Uterus (tissue), 2 donors: ENCODE measurements at regions not wholly inside any gene's neighbourhood (a gene's known extent, or its start where the extent isn't known, plus 50 kb on each side); places are given as distances from the start of the nearest gene placed in this dataset.
"Not testable (repeated sequence)": the region's sequence is repeated elsewhere in the genome, so short reads cannot be mapped to it uniquely, and the experiment has no call there.

Experiments
- POLR2A ChIP-seq, 2 donors: fragments of 450-650 bp; IDR thresholded peaks; one replicate each; pipeline ENCODE4 v1.6.1; 2016; ENCODE audit warnings: antibody characterized with exemption in 2 of 2, mild to moderate bottlenecking in 1 of 2, moderate library complexity in 1 of 2
- TF ChIP-seq, protein P1 (sequence below), 4 experiments: fragments of 200-600 bp in 2 of 4; fragments of 450-650 bp in 2 of 4; sonication (generic) in 2 of 4; IDR thresholded peaks; one replicate each; pipeline ENCODE4 v1.5.1; 2016 to 2019; ENCODE audit warnings: antibody characterized with exemption in 4 of 4, mild to moderate bottlenecking in 2 of 4, moderate library complexity in 1 of 4

DNA sequence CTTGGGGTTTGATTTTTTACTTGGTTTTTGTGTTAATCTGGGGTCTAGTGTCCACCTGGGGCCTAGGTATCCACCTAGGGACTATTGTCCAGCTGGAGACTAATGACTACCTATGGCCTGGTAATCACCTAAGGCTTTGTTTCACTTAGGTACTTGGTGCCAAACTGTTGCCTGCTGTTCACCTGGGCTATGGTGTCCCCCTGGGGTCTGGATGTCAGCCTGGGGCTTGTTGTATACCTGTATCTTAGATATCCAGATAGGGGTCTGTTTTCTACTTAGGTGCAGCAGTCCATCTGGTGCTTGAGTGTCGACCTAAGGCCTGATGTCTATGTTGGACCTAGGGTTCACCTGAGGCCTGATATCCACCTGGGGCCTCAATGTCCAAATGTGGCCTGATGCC lies 193.1 kb downstream of the POTEM start:
- TF ChIP-seq, protein P1, sequence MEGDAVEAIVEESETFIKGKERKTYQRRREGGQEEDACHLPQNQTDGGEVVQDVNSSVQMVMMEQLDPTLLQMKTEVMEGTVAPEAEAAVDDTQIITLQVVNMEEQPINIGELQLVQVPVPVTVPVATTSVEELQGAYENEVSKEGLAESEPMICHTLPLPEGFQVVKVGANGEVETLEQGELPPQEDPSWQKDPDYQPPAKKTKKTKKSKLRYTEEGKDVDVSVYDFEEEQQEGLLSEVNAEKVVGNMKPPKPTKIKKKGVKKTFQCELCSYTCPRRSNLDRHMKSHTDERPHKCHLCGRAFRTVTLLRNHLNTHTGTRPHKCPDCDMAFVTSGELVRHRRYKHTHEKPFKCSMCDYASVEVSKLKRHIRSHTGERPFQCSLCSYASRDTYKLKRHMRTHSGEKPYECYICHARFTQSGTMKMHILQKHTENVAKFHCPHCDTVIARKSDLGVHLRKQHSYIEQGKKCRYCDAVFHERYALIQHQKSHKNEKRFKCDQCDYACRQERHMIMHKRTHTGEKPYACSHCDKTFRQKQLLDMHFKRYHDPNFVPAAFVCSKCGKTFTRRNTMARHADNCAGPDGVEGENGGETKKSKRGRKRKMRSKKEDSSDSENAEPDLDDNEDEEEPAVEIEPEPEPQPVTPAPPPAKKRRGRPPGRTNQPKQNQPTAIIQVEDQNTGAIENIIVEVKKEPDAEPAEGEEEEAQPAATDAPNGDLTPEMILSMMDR (IDR thresholded peaks at IDR 0.05): not testable (repeated sequence)
- not testable (repeated sequence) for TF ChIP-seq POLR2A (IDR thresholded peaks at IDR 0.05)
